Activated naive CD4-positive, alpha-beta T cell treated with anti-CD3 and anti-CD28 coated beads, Interleukin-2, amount 10 ng/mL, durations not matched to agents 7 days and 5 days (primary cell): ENCODE measurements at regions not wholly inside any gene's neighbourhood (a gene's known extent, or its start where the extent isn't known, plus 50 kb on each side); places are given as distances from the start of the nearest gene placed in this dataset.

Source experiments
- CTCF ChIA-PET: fragments of 350-600 bp; sonication (Branson Sonifier 250); formaldehyde crosslinking; loops from one replicate; lab custom pipeline; 2021; ENCODE audit warnings: antibody characterized with exemption; lab: Charles Lee
- DNase-seq: peaks from one replicate; pipeline ENCODE4 v3.0.0-alpha.2; 2020
- H3K27ac Mint-ChIP-seq: one replicate; pipeline ENCODE4 v1.8.0; 2021; ENCODE audit warnings: mild to moderate bottlenecking, moderate library complexity, mixed read lengths
- H3K27me3 Mint-ChIP-seq: one replicate; pipeline ENCODE4 v1.8.0; 2021; ENCODE audit warnings: mild to moderate bottlenecking, mixed read lengths
- H3K36me3 Mint-ChIP-seq: one replicate; pipeline ENCODE4 v1.8.0; 2021; ENCODE audit warnings: mixed read lengths
- H3K4me1 Mint-ChIP-seq: one replicate; pipeline ENCODE4 v1.8.0; 2021; ENCODE audit warnings: mixed read lengths
- H3K4me3 Mint-ChIP-seq: one replicate; pipeline ENCODE4 v1.8.0; 2021; ENCODE audit warnings: mild to moderate bottlenecking, moderate library complexity, mixed read lengths
- H3K9me3 Mint-ChIP-seq: one replicate; pipeline ENCODE4 v1.8.0; 2021; ENCODE audit warnings: mixed read lengths

DNA sequence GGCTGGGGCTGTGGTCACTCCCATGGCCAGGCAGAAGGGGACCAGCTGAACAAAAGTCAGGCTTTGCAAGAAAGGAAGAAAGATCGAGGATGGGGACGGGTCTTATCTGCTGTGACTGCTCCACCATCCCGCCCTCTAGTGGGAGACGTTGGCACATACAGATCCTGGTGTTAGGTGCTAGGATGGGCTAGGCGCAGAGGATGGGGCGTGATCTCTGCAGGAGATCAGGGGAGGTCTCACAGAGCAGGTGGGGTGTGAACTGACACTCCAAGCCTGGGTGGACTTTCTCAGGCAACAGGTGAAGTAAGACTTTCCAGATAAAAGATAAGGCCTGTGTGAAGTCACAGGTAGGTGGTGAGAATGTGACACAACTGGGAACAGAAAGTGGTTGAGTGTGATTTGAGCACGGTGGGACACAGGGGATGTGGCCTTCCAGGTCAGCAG lies 141.9 kb upstream of the SMAD3 start:
- H3K36me3 Mint-ChIP-seq, result peaks cover 5% of the 10 kb centered on the region
- peaks cover 67% of the 10 kb centered on the region for H3K27me3 Mint-ChIP-seq
- CTCF ChIA-PET, result interaction anchor here (0.6 kb wide), 1 partner anchor 24 kb away, joined by 3 read pairs; no protein-coding TSS in a partner anchor
- H3K4me1 Mint-ChIP-seq, result peaks cover 20% of the 10 kb centered on the region
- DNase-seq, result peak; percentile 63
- H3K9me3 Mint-ChIP-seq, result peaks cover 18% of the 10 kb centered on the region
- H3K4me3 Mint-ChIP-seq, result no peak overlapping the region
- H3K27ac Mint-ChIP-seq, result no peak overlapping the region

DNA sequence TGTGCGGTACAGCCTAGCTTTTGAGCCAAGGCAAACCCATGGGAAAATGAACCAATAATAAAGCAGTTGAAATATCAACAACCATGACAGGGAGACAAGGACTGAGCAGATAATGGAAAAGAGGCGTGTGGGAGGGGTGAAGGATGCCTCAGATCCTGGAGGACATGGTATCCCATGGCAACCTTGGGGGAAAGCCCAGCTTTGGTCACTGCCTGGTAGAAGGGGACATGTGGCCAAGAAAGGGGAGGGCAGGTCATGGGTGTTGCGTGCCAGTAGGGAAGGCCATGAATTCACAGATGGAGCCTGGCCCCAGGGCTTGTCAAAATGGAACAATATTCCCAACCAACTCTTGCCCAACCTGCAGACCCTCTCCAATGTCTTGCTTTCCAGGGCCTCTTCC lies 140.5 kb upstream of the SMAD3 start:
- Mint-ChIP-seq H3K4me3 (no peak overlapping the region), H3K4me1 (peaks cover 20% of the 10 kb centered on the region), H3K27me3 (peaks cover 63% of the 10 kb centered on the region), H3K9me3 (peaks cover 17% of the 10 kb centered on the region), H3K27ac (no peak overlapping the region), H3K36me3 (peaks cover 5% of the 10 kb centered on the region)
- CTCF ChIA-PET, result no interaction called here
- no peak for DNase-seq

- no peak for DNase-seq
- Mint-ChIP-seq H3K27ac (no peak overlapping the region), H3K4me1 (peaks cover 20% of the 10 kb centered on the region), H3K9me3 (peaks cover 17% of the 10 kb centered on the region), H3K4me3 (no peak overlapping the region), H3K27me3 (peaks cover 66% of the 10 kb centered on the region), H3K36me3 (peaks cover 5% of the 10 kb centered on the region)
- CTCF ChIA-PET, result no interaction called here
These were observed 139.7 kb upstream of the SMAD3 start for GRCh38 chr15:66925721-66926120.

DNA sequence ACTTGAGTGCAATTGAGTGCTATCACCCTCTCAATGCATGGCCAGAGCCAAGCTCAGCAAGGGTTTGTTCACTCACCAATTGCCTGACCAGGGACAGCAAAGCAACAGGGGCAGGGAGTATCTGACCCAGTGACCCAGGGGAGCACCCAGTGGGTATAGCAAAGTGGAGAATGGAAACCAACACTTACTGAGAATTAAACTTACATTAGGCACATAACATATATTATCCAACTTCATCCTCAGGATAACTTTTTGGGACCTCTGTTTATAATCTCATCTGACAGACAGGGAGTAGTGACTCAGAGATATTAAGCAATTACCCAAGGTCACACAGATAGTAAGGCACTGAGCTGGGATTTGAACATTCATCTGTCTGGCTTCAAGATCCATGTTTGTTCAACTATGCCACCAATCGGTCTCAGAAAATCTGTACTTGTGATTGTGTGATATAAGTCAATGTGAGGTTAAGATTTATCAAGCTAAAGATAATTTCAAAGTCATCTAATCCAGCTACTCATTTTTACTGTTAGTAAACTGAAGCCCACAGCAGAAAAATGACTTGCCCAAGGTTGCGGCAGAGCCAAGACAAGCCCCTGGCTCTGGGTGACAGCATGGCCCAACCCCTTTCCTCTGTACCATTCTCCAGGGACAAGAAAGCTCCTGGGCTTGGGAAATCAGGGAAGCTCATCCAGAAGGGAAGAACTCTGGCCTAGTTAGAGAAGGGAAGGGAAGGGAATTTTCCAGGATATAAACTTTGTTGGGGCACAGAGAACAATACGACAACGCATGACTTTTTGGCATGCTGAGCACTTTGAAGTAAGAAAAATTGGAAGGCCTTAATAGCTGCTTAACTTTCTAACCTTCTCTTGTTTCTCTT lies 138.0 kb upstream of the SMAD3 start:
- Mint-ChIP-seq H3K36me3 (peaks cover 5% of the 10 kb centered on the region), H3K27ac (no peak overlapping the region), H3K4me1 (peaks cover 12% of the 10 kb centered on the region), H3K9me3 (peaks cover 12% of the 10 kb centered on the region), H3K27me3 (peaks cover 60% of the 10 kb centered on the region), H3K4me3 (no peak overlapping the region)
- DNase-seq, result no peak
- CTCF ChIA-PET, result interaction anchor here (0.8 to 1.6 kb wide), 3 partner anchors 10 to 24 kb away, joined by 3 to 4 read pairs (median 3); no protein-coding TSS in a partner anchor

DNA sequence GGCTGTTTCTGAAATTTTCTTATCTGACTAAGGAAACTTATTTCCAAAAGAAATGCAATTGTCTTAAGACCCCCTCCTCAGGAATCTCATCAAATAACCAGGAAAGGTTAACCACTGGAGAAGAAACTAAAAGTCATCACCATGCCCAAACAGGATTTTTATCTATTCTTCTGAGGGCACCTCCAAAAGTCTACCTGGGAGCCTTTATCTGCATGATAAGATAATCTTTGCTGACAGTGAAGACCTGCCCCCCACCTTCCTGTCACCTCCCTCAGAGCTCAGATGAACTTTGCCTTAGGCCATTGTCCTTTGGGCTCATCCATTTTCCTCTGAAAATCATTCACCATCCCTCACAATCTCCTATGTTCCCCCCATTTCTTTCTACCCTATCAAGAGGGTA lies 137.3 kb upstream of the SMAD3 start:
- H3K36me3 Mint-ChIP-seq, result no peaks in the 10 kb centered on the region
- H3K4me1 Mint-ChIP-seq, result peaks cover 6% of the 10 kb centered on the region
- peaks cover 54% of the 10 kb centered on the region for H3K27me3 Mint-ChIP-seq
- H3K4me3 Mint-ChIP-seq, result no peak overlapping the region
- no peak for DNase-seq
- CTCF ChIA-PET, result interaction anchor here (1.6 kb wide), 1 partner anchor 11 kb away, joined by 3 read pairs; no protein-coding TSS in a partner anchor
- H3K9me3 Mint-ChIP-seq, result peaks cover 11% of the 10 kb centered on the region
- no peak overlapping the region for H3K27ac Mint-ChIP-seq

DNA sequence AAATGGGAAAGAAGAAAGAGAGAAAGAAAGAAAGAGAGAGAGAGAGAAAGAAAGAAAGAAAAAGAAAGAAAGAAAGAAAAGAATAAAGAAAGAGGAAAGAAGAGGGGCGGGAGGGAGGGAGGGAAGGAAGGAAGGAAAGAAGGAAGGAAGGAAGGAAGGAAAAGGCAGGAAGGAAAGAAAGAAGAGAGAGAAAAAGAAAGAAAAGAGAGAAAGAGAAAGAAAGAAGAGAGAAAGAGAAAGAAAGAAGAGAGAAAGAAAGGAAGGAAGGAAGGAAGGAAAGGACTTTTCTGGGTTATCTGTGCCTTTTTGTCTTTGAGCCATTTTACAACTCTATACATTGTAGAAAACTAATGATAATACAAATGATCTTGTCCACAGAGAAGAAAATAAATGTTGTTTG lies 136.6 kb upstream of the SMAD3 start:
- Mint-ChIP-seq H3K27me3 (peaks cover 47% of the 10 kb centered on the region), H3K4me3 (no peak overlapping the region), H3K9me3 (peaks cover 13% of the 10 kb centered on the region), H3K4me1 (no peaks in the 10 kb centered on the region), H3K27ac (no peak overlapping the region), H3K36me3 (no peaks in the 10 kb centered on the region)
- DNase-seq, result no peak
- CTCF ChIA-PET, result no interaction called here

- Mint-ChIP-seq H3K27me3 (peaks cover 44% of the 10 kb centered on the region), H3K4me1 (no peaks in the 10 kb centered on the region), H3K27ac (no peak overlapping the region), H3K4me3 (no peak overlapping the region), H3K36me3 (no peaks in the 10 kb centered on the region), H3K9me3 (peaks cover 18% of the 10 kb centered on the region)
- CTCF ChIA-PET, result interaction anchor here (0.9 kb wide), 1 partner anchor 12 kb away, joined by 3 read pairs; no protein-coding TSS in a partner anchor
- DNase-seq, result no peak
These were observed 135.5 kb upstream of the SMAD3 start for GRCh38 chr15:66929843-66930402.

GRCh38 chr15:66931768-66932633 lies 133.4 kb upstream of the SMAD3 start:
- no peak for DNase-seq
- Mint-ChIP-seq H3K27me3 (peaks cover 48% of the 10 kb centered on the region), H3K9me3 (peaks cover 18% of the 10 kb centered on the region), H3K4me1 (no peaks in the 10 kb centered on the region), H3K27ac (no peak overlapping the region), H3K4me3 (no peak overlapping the region), H3K36me3 (no peaks in the 10 kb centered on the region)
- CTCF ChIA-PET, result no interaction called here

- Mint-ChIP-seq H3K27me3 (peaks cover 48% of the 10 kb centered on the region), H3K4me3 (no peak overlapping the region)
- CTCF ChIA-PET, result no interaction called here
These were observed 132.8 kb upstream of the SMAD3 start for GRCh38 chr15:66932634-66933024.

GRCh38 chr15:66933932-66934867 lies 131.2 kb upstream of the SMAD3 start:
- H3K36me3 Mint-ChIP-seq, result no peaks in the 10 kb centered on the region
- CTCF ChIA-PET, result no interaction called here
- no peak for DNase-seq
- no peak overlapping the region for H3K4me3 Mint-ChIP-seq
- H3K4me1 Mint-ChIP-seq, result no peaks in the 10 kb centered on the region
- H3K27me3 Mint-ChIP-seq, result peaks cover 36% of the 10 kb centered on the region
- peaks cover 22% of the 10 kb centered on the region for H3K9me3 Mint-ChIP-seq
- no peak overlapping the region for H3K27ac Mint-ChIP-seq

More at GRCh38 chr15:66932634-66933024, 132.8 kb upstream of the SMAD3 start:
- Mint-ChIP-seq H3K36me3 (no peaks in the 10 kb centered on the region), H3K4me1 (no peaks in the 10 kb centered on the region), H3K9me3 (peaks cover 18% of the 10 kb centered on the region), H3K27ac (no peak overlapping the region)
- DNase-seq, result no peak

DNA sequence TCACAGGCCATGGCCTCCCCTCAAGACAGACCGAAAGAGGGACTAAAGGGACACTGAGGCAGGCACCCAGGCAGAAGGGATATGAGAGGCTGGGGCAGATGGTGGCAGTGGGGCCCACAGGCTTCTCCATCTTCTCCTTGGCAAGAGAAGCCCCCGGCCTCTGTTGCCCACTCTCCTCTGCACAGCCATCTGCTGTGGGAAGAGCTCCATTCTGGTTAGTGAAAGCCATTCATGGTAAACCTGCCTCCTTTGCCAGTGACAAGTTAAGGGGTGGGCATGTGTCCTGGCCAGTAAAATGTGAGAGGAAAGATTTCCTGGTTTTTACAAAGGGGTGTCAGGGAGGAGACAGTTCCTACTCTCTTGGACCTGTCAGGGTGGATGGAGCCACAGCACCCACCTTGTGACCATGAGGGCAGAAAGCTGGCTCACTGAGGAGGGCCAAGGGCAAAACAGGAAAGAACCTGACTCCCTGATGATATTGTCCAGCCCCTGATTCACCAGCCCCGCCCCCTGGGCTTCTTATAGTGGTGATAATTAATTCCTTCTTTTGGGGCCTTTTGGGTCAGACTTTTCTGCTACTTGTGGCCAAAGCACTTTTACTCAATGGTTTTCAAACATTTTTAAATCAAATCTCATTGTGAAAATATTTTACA lies 130.4 kb upstream of the SMAD3 start:
- no peak overlapping the region for H3K4me3 Mint-ChIP-seq
- no peak for DNase-seq
- peaks cover 41% of the 10 kb centered on the region for H3K27me3 Mint-ChIP-seq
- H3K27ac Mint-ChIP-seq, result no peak overlapping the region
- H3K9me3 Mint-ChIP-seq, result peaks cover 22% of the 10 kb centered on the region
- H3K4me1 Mint-ChIP-seq, result no peaks in the 10 kb centered on the region
- no peaks in the 10 kb centered on the region for H3K36me3 Mint-ChIP-seq
- CTCF ChIA-PET, result no interaction called here

- Mint-ChIP-seq H3K9me3 (peaks cover 22% of the 10 kb centered on the region), H3K4me3 (no peak overlapping the region), H3K27me3 (peaks cover 36% of the 10 kb centered on the region), H3K27ac (no peak overlapping the region), H3K4me1 (no peaks in the 10 kb centered on the region), H3K36me3 (no peaks in the 10 kb centered on the region)
- no peak for DNase-seq
- CTCF ChIA-PET, result no interaction called here
These were observed 129.7 kb upstream of the SMAD3 start for GRCh38 chr15:66935688-66936087.
